DOHH2 (cell line): ENCODE measurements at regions not wholly inside any gene's neighbourhood (a gene's known extent, or its start where the extent isn't known, plus 50 kb on each side); places are given as distances from the start of the nearest gene placed in this dataset.

Source experiments
- CTCF ChIP-seq: fragments of 200-600 bp; sonication (generic); IDR thresholded peaks from one replicate; pipeline ENCODE4 v1.5.1; 2014; ENCODE audit warnings: antibody characterized with exemption, mild to moderate bottlenecking, low read depth, low read length; ENCODE audit not compliant: poor library complexity, severe bottlenecking
- EZH2phosphoT487 ChIP-seq: fragments of 200-600 bp; sonication (generic); IDR thresholded peaks from 2 replicates; pipeline ENCODE4 v1.6.1; 2017; ENCODE audit warnings: borderline replicate concordance, mild to moderate bottlenecking, antibody characterized with exemption, low read length, moderate library complexity, mixed read lengths

- TF ChIP-seq CTCF (no peak), EZH2phosphoT487 (no peak)
These were observed 106.2 kb upstream of the TLR4 start for GRCh38 chr9:117597977-117598376.
